A549 (cell line): ENCODE measurements at regions not wholly inside any gene's neighbourhood (a gene's known extent, or its start where the extent isn't known, plus 50 kb on each side); places are given as distances from the start of the nearest gene placed in this dataset.

ENCODE experiments used
- CHD2 ChIP-seq: fragments of 150-350 bp; IDR thresholded peaks from 2 replicates; pipeline ENCODE4 v1.6.1; 2014; ENCODE audit warnings: low read length; ENCODE audit not compliant: partially characterized antibody
- ESRRA ChIP-seq: fragments of 150-350 bp; IDR thresholded peaks from 2 replicates; pipeline ENCODE4 v1.6.1; 2014; ENCODE audit warnings: mild to moderate bottlenecking, low read length, borderline replicate concordance
- HDAC2 ChIP-seq: fragments of 200-600 bp; sonication (generic); IDR thresholded peaks from 2 replicates; pipeline ENCODE4 v1.6.1; 2016
- JUN ChIP-seq, 2 experiments: fragments of >200 bp; sonication (Bioruptor Twin); formaldehyde crosslinking; IDR thresholded peaks; 2 replicates in 1 of 2; 3 replicates in 1 of 2; pipeline ENCODE4 v1.6.1; 2016 to 2017
- POLR2A ChIP-seq: IDR thresholded peaks from 2 replicates; pipeline ENCODE4 v1.6.1; 2012; ENCODE audit warnings: mild to moderate bottlenecking, low read length
- RAD21 ChIP-seq, 2 experiments: fragments of >200 bp in 1 of 2; sonication (Bioruptor Twin) in 1 of 2; formaldehyde crosslinking in 1 of 2; IDR thresholded peaks in 1 of 2; conservative IDR thresholded peaks in 1 of 2; 2 replicates in 1 of 2; 3 replicates in 1 of 2; pipeline ENCODE4 v1.6.1; 2012 to 2018; ENCODE audit warnings: inconsistent platforms in 1 of 2
- RFX5 ChIP-seq: fragments of 450-650 bp; IDR thresholded peaks from 2 replicates; pipeline ENCODE4 v1.7.1; 2014; ENCODE audit warnings: antibody characterized with exemption, mild to moderate bottlenecking, moderate library complexity
- TF ChIP-seq, protein P1 (sequence below): fragments of >200 bp; sonication (Bioruptor Twin); formaldehyde crosslinking; IDR thresholded peaks from 3 replicates; pipeline ENCODE4 v1.5.1; 2016
- TF ChIP-seq, protein P2 (sequence below): fragments of 200-600 bp; sonication (generic); IDR thresholded peaks from 2 replicates; pipeline ENCODE4 v1.6.1; 2016; ENCODE audit warnings: antibody characterized with exemption, mild to moderate bottlenecking, moderate library complexity
- TF ChIP-seq, protein P3 (sequence below): IDR thresholded peaks from 2 replicates; pipeline ENCODE4 v1.6.1; 2012; ENCODE audit warnings: low read depth, borderline replicate concordance

DNA sequence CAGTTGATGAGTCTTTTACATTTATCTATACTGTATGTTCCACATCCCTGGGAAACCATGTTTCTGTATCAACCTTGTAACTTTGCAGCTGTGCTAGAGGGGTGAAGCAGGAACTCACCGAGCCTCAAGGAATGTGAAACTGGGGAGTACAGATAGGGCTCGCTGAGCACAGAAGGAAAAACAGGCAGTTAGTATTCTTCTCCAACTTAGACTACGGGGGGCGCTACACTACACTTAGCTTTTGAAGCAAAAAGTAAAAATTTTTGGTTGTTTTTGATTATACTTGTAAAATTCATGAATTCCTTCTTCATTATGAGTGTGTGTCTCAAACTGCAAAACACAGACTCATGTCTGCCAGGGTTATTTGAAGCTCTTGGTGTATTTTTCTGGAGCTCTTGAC, 132.7 kb upstream of the RGMA start:
- TF ChIP-seq, protein P1, sequence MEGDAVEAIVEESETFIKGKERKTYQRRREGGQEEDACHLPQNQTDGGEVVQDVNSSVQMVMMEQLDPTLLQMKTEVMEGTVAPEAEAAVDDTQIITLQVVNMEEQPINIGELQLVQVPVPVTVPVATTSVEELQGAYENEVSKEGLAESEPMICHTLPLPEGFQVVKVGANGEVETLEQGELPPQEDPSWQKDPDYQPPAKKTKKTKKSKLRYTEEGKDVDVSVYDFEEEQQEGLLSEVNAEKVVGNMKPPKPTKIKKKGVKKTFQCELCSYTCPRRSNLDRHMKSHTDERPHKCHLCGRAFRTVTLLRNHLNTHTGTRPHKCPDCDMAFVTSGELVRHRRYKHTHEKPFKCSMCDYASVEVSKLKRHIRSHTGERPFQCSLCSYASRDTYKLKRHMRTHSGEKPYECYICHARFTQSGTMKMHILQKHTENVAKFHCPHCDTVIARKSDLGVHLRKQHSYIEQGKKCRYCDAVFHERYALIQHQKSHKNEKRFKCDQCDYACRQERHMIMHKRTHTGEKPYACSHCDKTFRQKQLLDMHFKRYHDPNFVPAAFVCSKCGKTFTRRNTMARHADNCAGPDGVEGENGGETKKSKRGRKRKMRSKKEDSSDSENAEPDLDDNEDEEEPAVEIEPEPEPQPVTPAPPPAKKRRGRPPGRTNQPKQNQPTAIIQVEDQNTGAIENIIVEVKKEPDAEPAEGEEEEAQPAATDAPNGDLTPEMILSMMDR: no peak
- TF ChIP-seq, protein P2, sequence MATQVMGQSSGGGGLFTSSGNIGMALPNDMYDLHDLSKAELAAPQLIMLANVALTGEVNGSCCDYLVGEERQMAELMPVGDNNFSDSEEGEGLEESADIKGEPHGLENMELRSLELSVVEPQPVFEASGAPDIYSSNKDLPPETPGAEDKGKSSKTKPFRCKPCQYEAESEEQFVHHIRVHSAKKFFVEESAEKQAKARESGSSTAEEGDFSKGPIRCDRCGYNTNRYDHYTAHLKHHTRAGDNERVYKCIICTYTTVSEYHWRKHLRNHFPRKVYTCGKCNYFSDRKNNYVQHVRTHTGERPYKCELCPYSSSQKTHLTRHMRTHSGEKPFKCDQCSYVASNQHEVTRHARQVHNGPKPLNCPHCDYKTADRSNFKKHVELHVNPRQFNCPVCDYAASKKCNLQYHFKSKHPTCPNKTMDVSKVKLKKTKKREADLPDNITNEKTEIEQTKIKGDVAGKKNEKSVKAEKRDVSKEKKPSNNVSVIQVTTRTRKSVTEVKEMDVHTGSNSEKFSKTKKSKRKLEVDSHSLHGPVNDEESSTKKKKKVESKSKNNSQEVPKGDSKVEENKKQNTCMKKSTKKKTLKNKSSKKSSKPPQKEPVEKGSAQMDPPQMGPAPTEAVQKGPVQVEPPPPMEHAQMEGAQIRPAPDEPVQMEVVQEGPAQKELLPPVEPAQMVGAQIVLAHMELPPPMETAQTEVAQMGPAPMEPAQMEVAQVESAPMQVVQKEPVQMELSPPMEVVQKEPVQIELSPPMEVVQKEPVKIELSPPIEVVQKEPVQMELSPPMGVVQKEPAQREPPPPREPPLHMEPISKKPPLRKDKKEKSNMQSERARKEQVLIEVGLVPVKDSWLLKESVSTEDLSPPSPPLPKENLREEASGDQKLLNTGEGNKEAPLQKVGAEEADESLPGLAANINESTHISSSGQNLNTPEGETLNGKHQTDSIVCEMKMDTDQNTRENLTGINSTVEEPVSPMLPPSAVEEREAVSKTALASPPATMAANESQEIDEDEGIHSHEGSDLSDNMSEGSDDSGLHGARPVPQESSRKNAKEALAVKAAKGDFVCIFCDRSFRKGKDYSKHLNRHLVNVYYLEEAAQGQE: no peak
- TF ChIP-seq JUN (IDR thresholded peaks at IDR 0.05) (no peak), RAD21 (conservative IDR thresholded peaks at IDR 0.05 in 1 of 2, IDR thresholded peaks at IDR 0.05 in 1 of 2) (no peak), POLR2A (no peak), RFX5 (no peak), ESRRA (no peak), CHD2 (no peak), HDAC2 (no peak)
- TF ChIP-seq, protein P3, sequence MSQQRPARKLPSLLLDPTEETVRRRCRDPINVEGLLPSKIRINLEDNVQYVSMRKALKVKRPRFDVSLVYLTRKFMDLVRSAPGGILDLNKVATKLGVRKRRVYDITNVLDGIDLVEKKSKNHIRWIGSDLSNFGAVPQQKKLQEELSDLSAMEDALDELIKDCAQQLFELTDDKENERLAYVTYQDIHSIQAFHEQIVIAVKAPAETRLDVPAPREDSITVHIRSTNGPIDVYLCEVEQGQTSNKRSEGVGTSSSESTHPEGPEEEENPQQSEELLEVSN: no peak
